GM23248 (cell line): ENCODE measurements at regions not wholly inside any gene's neighbourhood (a gene's known extent, or its start where the extent isn't known, plus 50 kb on each side); places are given as distances from the start of the nearest gene placed in this dataset.

ENCODE experiments used
- EZH2 ChIP-seq: fragments of 200-600 bp; sonication (generic); IDR thresholded peaks from 2 replicates; pipeline ENCODE4 v1.6.1; 2018; ENCODE audit warnings: antibody characterized with exemption, mild to moderate bottlenecking; ENCODE audit not compliant: insufficient read depth, poor library complexity, severe bottlenecking
- EZH2phosphoT487 ChIP-seq: fragments of 200-600 bp; sonication (generic); IDR thresholded peaks from 2 replicates; pipeline ENCODE4 v1.6.1; 2018; ENCODE audit warnings: antibody characterized with exemption, moderate library complexity, mild to moderate bottlenecking, low read depth; ENCODE audit not compliant: insufficient read depth

GRCh38 chr10:129056734-129057689, 410.0 kb upstream of the MGMT start:
- TF ChIP-seq EZH2, result no peak
- TF ChIP-seq EZH2phosphoT487, result no peak
